NCI-H748 (cell line): ENCODE measurements at regions not wholly inside any gene's neighbourhood (a gene's known extent, or its start where the extent isn't known, plus 50 kb on each side); places are given as distances from the start of the nearest gene placed in this dataset.

ENCODE experiments used
- DNase-seq: peaks from one replicate; lab custom pipeline; 2025; ENCODE audit not compliant: unreplicated experiment; lab: John Stamatoyannopoulos, UW

- no peak for DNase-seq
Observed at GRCh38 chr10:117710181-117710798, 167.7 kb downstream of the EMX2 start.

- DNase-seq: no peak
Observed at GRCh38 chr10:117716889-117717288, 174.3 kb downstream of the EMX2 start.

GRCh38 chr10:117718986-117719920 is 176.7 kb downstream of the EMX2 start:
- no peak for DNase-seq

GRCh38 chr10:117720931-117721835 is 178.6 kb downstream of the EMX2 start:
- no peak for DNase-seq

GRCh38 chr10:117721873-117722272 is 179.3 kb downstream of the EMX2 start:
- DNase-seq: no peak

- no peak for DNase-seq
Observed at GRCh38 chr10:117723343-117723742, 180.8 kb downstream of the EMX2 start.

- DNase-seq: peak; percentile 25
Observed at GRCh38 chr10:117725993-117726392, 183.4 kb downstream of the EMX2 start.

GRCh38 chr10:117726596-117727295 is 184.2 kb downstream of the EMX2 start:
- no peak for DNase-seq

GRCh38 chr10:117727421-117727820 is 184.9 kb downstream of the EMX2 start:
- no peak for DNase-seq

GRCh38 chr10:117728087-117728486 is 185.5 kb downstream of the EMX2 start:
- no peak for DNase-seq

GRCh38 chr10:117729156-117729555 is 186.6 kb downstream of the EMX2 start:
- DNase-seq: no peak

GRCh38 chr10:117731121-117731791 is 188.7 kb downstream of the EMX2 start:
- DNase-seq: peak; percentile 12

- DNase-seq: no peak
Observed at GRCh38 chr10:117734731-117735405, 192.3 kb downstream of the EMX2 start.

- peak; percentile 79 for DNase-seq
Observed at GRCh38 chr10:117736655-117737054, 194.1 kb downstream of the EMX2 start.

GRCh38 chr10:117740088-117740487 is 197.5 kb downstream of the EMX2 start:
- DNase-seq: no peak

- DNase-seq: no peak
Observed at GRCh38 chr10:117740691-117741222, 198.2 kb downstream of the EMX2 start.

GRCh38 chr10:117741524-117741923 is 199.0 kb downstream of the EMX2 start:
- DNase-seq: no peak

GRCh38 chr10:117743509-117743908 is 201.0 kb downstream of the EMX2 start:
- peak; percentile 91 for DNase-seq

GRCh38 chr10:117745301-117745700 is 202.8 kb downstream of the EMX2 start:
- no peak for DNase-seq
